K562 (cell line): ENCODE measurements at regions not wholly inside any gene's neighbourhood (a gene's known extent, or its start where the extent isn't known, plus 50 kb on each side); places are given as distances from the start of the nearest gene placed in this dataset.

Experiments
- ATAC-seq: fragments of 200-7000 bp; cut with Tn5 transposase; 3 replicates; pipeline ENCODE4 v1.9.1; 2020; ENCODE audit warnings: moderate library complexity
- BruUV-seq: library from RNA; stranded (reverse); fragments of 400-500 nt; replicated peaks from 2 replicates; lab custom pipeline; 2021; lab: Mats Ljungman, UMichigan
- CTCF ChIA-PET: fragments of 300-600 bp; formaldehyde crosslinking; extraction: SDS; loops from one replicate; lab custom pipeline; 2021; ENCODE audit warnings: low intra/inter-chr PET ratio; lab: Yijun Ruan, JAX
- POLR2A ChIA-PET: fragments of 300-600, 350-650 bp; sonication (Branson Sonifier 250); formaldehyde crosslinking; extraction: SDS; loops from one replicate; lab custom pipeline; 2021; ENCODE audit warnings: antibody characterized with exemption, inconsistent platforms; lab: Yijun Ruan, JAX
- DNase-seq, 4 experiments: peaks; one replicate each; pipeline versions ENCODE4 v3.0.0 to v3.0.0-alpha.2; 2011 to 2018; ENCODE audit warnings: low spot score in 3 of 4, mixed read lengths in 3 of 4; ENCODE audit errors: extremely low read depth in 1 of 4
- FAIRE-seq: peaks from 2 replicates; lab custom pipeline; 2011; peaks lifted over from hg19 to GRCh38; lab: Jason Lieb, UNC
- H2AFZ ChIP-seq: 2 replicates; pipeline ENCODE4 v1.6.0; 2011; ENCODE audit warnings: low read depth, low read length, control low read depth, inconsistent platforms
- H3K27ac ChIP-seq: fragments of 200-600 bp; 3 replicates; pipeline ENCODE4 v1.8.0; 2011; ENCODE audit warnings: low read depth, mild to moderate bottlenecking, control low read depth, inconsistent platforms, low read length, moderate library complexity, mixed read lengths; ENCODE audit errors: extremely low read depth
- H3K27me3 ChIP-seq, 2 experiments: fragments of 300-600 bp in 1 of 2; 2 replicates in 1 of 2; 3 replicates in 1 of 2; pipeline versions ENCODE4 v1.6.0 to v1.8.0; 2011; ENCODE audit warnings: inconsistent platforms in 2 of 2, low read length in 2 of 2, mild to moderate bottlenecking in 1 of 2, mixed read lengths in 1 of 2, moderate library complexity in 1 of 2; ENCODE audit not compliant: control insufficient read depth in 2 of 2, insufficient read depth in 2 of 2
- H3K36me3 ChIP-seq: fragments of 300-600 bp; 3 replicates; pipeline ENCODE4 v1.8.0; 2011; ENCODE audit warnings: mild to moderate bottlenecking, low read length, inconsistent platforms; ENCODE audit not compliant: control insufficient read depth, insufficient read depth
- H3K4me1 ChIP-seq, 2 experiments: fragments of 200-600 bp in 1 of 2; replicated peaks in 1 of 2; 2 replicates in 1 of 2; 3 replicates in 1 of 2; pipeline versions ENCODE4 v1.5.1 to v1.8.0; 2011; ENCODE audit warnings: inconsistent platforms in 2 of 2, low read length in 2 of 2, mild to moderate bottlenecking in 1 of 2, mixed read lengths in 1 of 2, moderate library complexity in 1 of 2; ENCODE audit not compliant: control insufficient read depth in 2 of 2, insufficient read depth in 2 of 2
- H3K4me2 ChIP-seq: 2 replicates; pipeline ENCODE4 v1.6.1; 2011; ENCODE audit warnings: low read length, control low read depth, inconsistent platforms, mixed read lengths; ENCODE audit not compliant: insufficient read depth
- H3K4me3 ChIP-seq: fragments of 200-600 bp; sonication (generic), shearing (Covaris generic); 2 replicates; pipeline ENCODE4 v1.5.1; 2016; ENCODE audit warnings: control low read depth, inconsistent platforms
- H3K79me2 ChIP-seq: fragments of 200-600 bp; 3 replicates; pipeline ENCODE4 v1.8.0; 2011; ENCODE audit warnings: low read length, inconsistent platforms; ENCODE audit not compliant: control insufficient read depth, insufficient read depth
- H3K9ac ChIP-seq, 2 experiments: 2 replicates each; pipeline versions ENCODE4 v1.6.0 to v1.6.1; 2011; ENCODE audit warnings: low read depth in 2 of 2, low read length in 2 of 2, control low read depth in 1 of 2, inconsistent platforms in 1 of 2, mild to moderate bottlenecking in 1 of 2, mixed read lengths in 1 of 2; ENCODE audit not compliant: insufficient read depth in 1 of 2
- H3K9me1 ChIP-seq: one replicate; pipeline ENCODE4 v1.6.0; 2011; ENCODE audit warnings: inconsistent platforms, mild to moderate bottlenecking, low read length, moderate library complexity; ENCODE audit not compliant: control insufficient read depth, insufficient read depth
- H3K9me3 ChIP-seq: replicated peaks from 2 replicates; pipeline ENCODE4 v1.5.1; 2011; ENCODE audit warnings: low read depth, low read length, inconsistent platforms; ENCODE audit not compliant: control insufficient read depth, insufficient read depth
- H4K20me1 ChIP-seq: replicated peaks from 2 replicates; pipeline ENCODE4 v1.6.1; 2011; ENCODE audit warnings: low read length, inconsistent platforms, mixed read lengths; ENCODE audit not compliant: control insufficient read depth, insufficient read depth
- CBX3 ChIP-seq, 2 experiments: IDR thresholded peaks; 1 replicate in 1 of 2; 2 replicates in 1 of 2; pipeline ENCODE4 v1.6.1; 2012; ENCODE audit warnings: inconsistent platforms in 2 of 2, low read length in 2 of 2, borderline replicate concordance in 1 of 2, control low read depth in 1 of 2
- CEBPB ChIP-seq: fragments of 450-650 bp; IDR thresholded peaks from 2 replicates; pipeline ENCODE4 v1.6.1; 2016; ENCODE audit warnings: missing genetic modification characterization, missing compliant biosample characterization
- TRIM25 ChIP-seq: fragments of 450-650 bp; IDR thresholded peaks from 2 replicates; pipeline ENCODE4 v1.7.0; 2016; ENCODE audit warnings: borderline replicate concordance
- ZFP36 ChIP-seq: fragments of 150-350 bp; IDR thresholded peaks from 2 replicates; pipeline ENCODE4 v1.6.1; 2018; ENCODE audit warnings: low read length, low read depth; ENCODE audit not compliant: partially characterized antibody
- WGBS: fragments of 100-300 bp; shearing (Covaris generic); methylation state at CpG from one replicate; pipeline ENCODE4 v1.1.6; 2016; ENCODE audit warnings: low coverage, mixed read lengths; ENCODE audit not compliant: insufficient coverage; ENCODE audit errors: missing lambda C conversion rate; 5-methylcytosine and 5-hydroxymethylcytosine counted together
- in situ Hi-C: fragments of 300-500 bp; cut with MboI; formaldehyde crosslinking; loops from 4 replicates; pipeline ENCODE4 v1.15.0; 2018; ENCODE audit warnings: inconsistent platforms, mixed read lengths
- intact Hi-C: fragments of 100-400 bp; cut with micrococcal nuclease; formaldehyde crosslinking; loops from 2 replicates; pipeline ENCODE4 v1.14.2; 2022

GRCh38 chr1:185449378-185450059, 132.5 kb upstream of the IVNS1ABP start:
- Histone ChIP-seq H4K20me1 (no peaks in the 10 kb centered on the region), H2AFZ (no peak overlapping the region), H3K36me3 (no peaks in the 10 kb centered on the region), H3K4me1 (no peaks in the 10 kb centered on the region), H3K79me2 (no peaks in the 10 kb centered on the region), H3K27me3 (no peaks in the 10 kb centered on the region; a peak in 1 of 5 replicates), H3K9ac (no peak overlapping the region), H3K4me2 (no peak overlapping the region), H3K4me3 (no peak overlapping the region), H3K9me1 (no peaks in the 10 kb centered on the region), H3K9me3 (no peaks in the 10 kb centered on the region), H3K27ac (no peak overlapping the region)
- BruUV-seq, result no TSS peak
- DNase-seq (no peak), FAIRE-seq (peak; percentile 44), ATAC-seq (no peak)
- TF ChIP-seq TRIM25 (no peak), CBX3 (IDR thresholded peaks at IDR 0.05; ENCODE audit: borderline replicate concordance in 1 of 2, low read length in 2 of 2) (peak in 1 of 2 experiments; percentile 29; a peak in 1 of 3 replicates), CEBPB (tag) (0 out of 2 replicates have a peak, but pooled peaks have one; percentile 10), ZFP36 (peak; percentile 68)
- intact Hi-C loops, result no loop called here
- ChIA-PET CTCF (no interaction called here), POLR2A (interaction anchor here (0.6 kb wide), 1 partner anchor 204 kb away, joined by 3 read pairs; no protein-coding TSS in a partner anchor)
- in situ Hi-C loops, result no loop called here
- WGBS, result 0% methylated on average over 3 of the region's 3 CpGs
